ENCODE measurements at regions not wholly inside any gene's neighbourhood (a gene's known extent, or its start where the extent isn't known, plus 50 kb on each side); places are given as distances from the start of the nearest gene placed in this dataset.

DNA sequence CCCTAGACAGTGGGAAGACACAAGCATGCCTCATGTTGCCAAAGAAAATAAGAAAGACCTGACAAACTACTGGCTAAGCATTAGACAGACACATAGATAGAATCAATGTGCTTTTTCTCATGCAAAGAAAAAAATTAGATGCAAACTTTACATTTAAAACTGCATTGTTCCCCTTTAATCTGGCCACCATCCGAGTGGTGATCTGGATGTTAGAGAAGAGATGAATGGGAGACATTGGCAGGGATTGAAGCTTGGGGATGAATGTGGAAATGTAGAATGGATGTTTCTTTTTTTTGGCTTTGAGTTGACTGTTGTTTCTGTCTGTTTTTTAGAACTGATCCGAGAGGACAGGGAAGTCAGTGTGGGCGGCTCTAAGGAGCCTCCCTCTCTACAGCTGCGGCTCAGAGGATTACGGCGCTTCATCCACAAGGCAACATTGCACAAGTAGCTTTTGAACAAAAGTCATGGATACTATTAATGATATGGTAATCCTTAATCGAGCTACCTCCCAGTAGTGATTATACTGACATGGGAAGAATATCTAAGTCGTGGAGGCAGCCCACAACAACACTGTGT, 53.0 kb downstream of the HELT start:
- no peak for DNase-seq (ENCODE audit: low spot score)

DNA sequence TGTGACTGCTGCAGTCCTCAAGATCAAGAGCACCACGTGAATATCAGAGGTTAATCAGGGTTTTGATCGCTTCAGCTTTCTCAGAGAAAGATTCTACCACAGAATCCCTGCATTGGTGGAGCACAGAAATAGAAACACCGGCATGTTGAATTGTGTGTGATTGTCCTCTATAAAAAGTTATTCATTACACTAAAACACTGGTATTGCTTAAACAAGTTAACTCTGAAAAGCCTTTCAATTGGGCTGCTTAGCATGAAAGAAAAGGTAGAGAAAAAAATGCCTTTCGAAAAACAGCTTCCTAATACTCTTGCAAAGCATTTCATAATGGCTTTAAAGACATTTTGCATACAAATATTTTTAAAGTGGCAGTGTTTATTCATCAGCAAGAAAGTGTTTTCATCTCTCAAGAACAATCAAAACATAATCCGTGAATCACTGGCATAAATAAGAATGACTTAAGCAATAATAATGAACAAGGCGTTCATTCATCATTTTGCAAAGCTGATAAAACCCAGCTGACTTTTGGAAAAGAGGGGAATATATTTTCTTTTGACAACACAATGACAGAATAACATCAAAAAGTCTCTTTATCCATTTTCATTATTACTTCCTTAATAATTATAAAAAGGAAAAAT, 61.1 kb downstream of the HELT start:
- DNase-seq (ENCODE audit: low spot score), result no peak

DNA sequence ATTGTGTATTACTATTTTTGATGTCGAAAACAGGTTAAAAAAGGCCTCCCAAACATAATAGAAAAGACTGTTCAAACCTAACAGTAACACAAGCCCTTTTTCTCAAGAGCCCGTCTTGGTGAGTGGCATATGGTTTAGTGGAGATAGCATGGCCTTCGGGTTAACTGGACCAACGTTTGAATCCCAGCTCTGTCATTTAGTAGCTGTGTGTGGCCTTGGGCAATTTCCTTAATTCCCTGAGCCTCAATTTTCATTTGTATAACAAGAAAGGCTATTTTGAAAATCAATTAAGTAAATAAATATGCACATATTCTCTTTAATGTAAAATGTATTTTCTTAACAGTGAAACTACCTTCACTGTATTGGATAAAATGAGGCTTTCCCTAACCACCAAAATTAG, 62.3 kb downstream of the HELT start:
- no peak for DNase-seq (ENCODE audit: low spot score)

DNA sequence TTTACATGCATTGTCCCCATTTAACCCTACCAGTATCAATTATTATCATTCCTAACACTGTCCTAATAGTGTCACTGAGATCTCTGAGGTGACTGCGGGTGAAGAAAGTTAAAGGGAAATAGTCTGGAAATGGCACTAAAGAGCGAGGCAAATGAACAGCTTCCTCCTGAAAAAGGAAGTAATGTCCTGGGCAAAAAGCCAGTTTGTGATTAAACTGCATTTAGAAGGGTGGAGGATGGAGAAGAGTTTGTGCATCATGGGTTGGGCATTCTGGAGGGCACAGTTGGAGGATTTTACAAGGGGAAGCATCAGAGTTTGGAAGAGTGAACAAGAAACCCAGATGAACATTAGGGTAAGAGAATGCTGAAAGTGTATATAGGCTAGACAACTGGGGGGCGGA, 60.5 kb upstream of the SLC25A4 start:
- no peak for DNase-seq (ENCODE audit: low spot score)

DNA sequence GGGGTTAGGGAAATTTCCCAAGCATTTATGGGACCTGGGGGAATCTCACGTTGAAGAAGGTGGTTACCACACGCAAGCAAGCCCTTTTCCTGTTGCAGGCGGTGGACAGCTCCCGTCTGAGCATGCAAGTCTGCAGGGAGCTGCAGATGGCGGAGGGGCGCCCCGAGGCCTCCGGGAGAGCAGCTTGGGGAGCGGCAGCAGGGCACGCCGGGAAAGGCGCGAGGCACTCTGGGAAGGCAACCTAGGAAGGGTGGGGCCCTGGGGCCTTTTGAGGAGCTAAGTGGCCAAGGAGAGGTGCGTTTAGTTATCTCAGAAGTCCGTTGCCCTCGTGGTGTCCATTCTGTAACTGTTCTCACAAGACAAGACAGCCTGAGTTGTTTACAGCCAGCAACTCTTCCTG, 57.0 kb upstream of the SLC25A4 start:
- DNase-seq (ENCODE audit: low spot score), result no peak

DNA sequence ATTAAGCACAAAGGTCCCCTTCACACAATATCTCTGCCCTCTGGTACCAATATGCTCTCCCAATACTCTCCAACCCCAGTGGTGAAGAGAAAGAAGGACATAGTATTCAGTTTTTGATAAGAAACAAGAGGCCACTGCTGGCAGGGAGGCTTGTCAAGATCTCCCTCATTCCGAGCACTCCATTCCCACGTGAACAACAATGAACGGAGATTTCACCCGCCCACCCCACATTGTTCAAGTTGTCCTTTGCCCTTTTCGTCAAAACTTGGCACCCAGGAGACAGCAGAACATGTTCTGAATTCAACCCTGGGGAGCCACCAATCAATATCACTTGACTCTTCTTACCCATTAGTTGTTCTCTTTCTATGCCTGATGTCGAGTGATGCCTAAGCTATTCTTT, 54.2 kb upstream of the SLC25A4 start:
- DNase-seq (ENCODE audit: low spot score), result peak; percentile 71

DNA sequence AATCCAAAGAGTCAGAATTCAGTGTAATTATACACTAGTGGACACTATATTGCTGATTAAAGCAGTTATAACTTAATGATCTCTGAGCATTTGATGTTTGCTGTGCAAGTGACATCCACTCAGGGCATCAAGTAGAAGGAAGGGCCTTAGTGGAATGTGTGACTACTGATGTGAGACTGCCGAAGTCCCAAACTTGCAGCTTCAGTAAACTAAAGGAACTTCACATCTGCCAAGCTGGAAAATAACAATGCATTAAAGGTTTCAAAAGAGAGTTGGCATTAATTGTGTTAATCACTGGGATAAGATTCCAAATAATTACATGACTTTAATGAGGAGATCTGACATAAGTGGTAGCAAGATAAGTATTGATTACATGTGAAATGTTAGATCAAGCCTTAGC, 52.5 kb upstream of the SLC25A4 start:
- no peak for DNase-seq (ENCODE audit: low spot score)

DNA sequence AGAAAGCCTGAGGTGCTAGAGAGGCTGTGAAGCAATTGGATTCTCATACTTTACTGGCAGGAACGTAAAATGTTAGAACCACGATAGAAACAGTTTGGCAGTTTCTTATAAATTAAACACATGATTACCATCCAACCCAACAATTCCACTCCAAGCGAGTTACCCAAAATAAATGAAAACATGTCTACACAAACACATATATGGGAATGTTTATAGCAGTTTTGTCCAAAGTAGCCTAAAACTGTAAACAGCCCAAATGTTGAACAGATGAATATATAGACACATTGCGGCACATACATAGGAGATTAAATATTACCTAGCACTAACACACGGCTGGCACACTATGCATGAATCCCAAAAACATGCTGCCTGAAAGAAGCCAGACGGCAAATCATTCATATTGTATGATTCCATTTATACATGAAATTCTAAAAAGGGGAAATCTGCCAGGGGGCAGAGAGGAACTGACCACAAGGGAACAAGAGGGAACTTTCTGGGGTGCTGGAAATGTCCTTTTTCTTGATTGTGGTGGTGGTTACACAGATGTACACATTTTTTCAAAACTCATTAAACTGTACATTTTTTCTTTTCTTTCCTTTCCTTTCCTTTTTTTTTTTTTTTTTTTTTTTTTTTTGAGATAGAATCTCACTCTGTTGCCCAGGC, 50.4 kb upstream of the SLC25A4 start:
- DNase-seq (ENCODE audit: low spot score), result no peak
